ENCODE measurements at regions not wholly inside any gene's neighbourhood (a gene's known extent, or its start where the extent isn't known, plus 50 kb on each side); places are given as distances from the start of the nearest gene placed in this dataset.
"Not testable (repeated sequence)": the region's sequence is repeated elsewhere in the genome, so short reads cannot be mapped to it uniquely, and the experiment has no call there.

- no peak overlapping the region for H3K4me3 ChIP-seq (ENCODE audit: low read depth, poor library complexity, severe bottlenecking)
- TF ChIP-seq POLR2A (IDR thresholded peaks at IDR 0.05) = no peak
- TF ChIP-seq CTCF (IDR thresholded peaks at IDR 0.05) = no peak
- DNase-seq (ENCODE audit: low spot score in 2 of 2) = no peak
- 62 to 89% methylated on average over 1 of the region's 1 CpG for WGBS, 2 donors
- intact Hi-C loops (cut with DNase I; ENCODE audit: low total_unique reads) = no loop called here
Measured at GRCh38 chrX:3181846-3182245, 140.6 kb downstream of the ARSF start.

GRCh38 chrX:3178329-3178728 is 137.1 kb downstream of the ARSF start:
- intact Hi-C loops (cut with DNase I; ENCODE audit: low total_unique reads) = no loop called here
- H3K4me3 ChIP-seq (ENCODE audit: low read depth, poor library complexity, severe bottlenecking) = no peak overlapping the region
- WGBS, 2 donors = 61 to 84% methylated on average over 2 of the region's 2 CpGs
- TF ChIP-seq CTCF (IDR thresholded peaks at IDR 0.05) (no peak), POLR2A (IDR thresholded peaks at IDR 0.05) (no peak)
- no peak for DNase-seq (ENCODE audit: low spot score in 2 of 2)

- WGBS, 2 donors = 58 to 74% methylated on average over 4 of the region's 4 CpGs
Measured at GRCh38 chrX:3177851-3178250, 136.6 kb downstream of the ARSF start.

GRCh38 chrX:3176439-3176820 is 135.2 kb downstream of the ARSF start:
- DNase-seq (ENCODE audit: low spot score in 2 of 2) = no peak
- H3K4me3 ChIP-seq (ENCODE audit: low read depth, poor library complexity, severe bottlenecking) = no peak overlapping the region
- intact Hi-C loops (cut with DNase I; ENCODE audit: low total_unique reads) = no loop called here
- TF ChIP-seq POLR2A (IDR thresholded peaks at IDR 0.05) (no peak), CTCF (IDR thresholded peaks at IDR 0.05) (no peak)
- WGBS, 2 donors = 51 to 62% methylated on average over 5 of the region's 5 CpGs

More at GRCh38 chrX:3177851-3178250, 136.6 kb downstream of the ARSF start:
- no peak overlapping the region for H3K4me3 ChIP-seq (ENCODE audit: low read depth, poor library complexity, severe bottlenecking)
- TF ChIP-seq CTCF (IDR thresholded peaks at IDR 0.05) (no peak), POLR2A (IDR thresholded peaks at IDR 0.05) (no peak)
- no peak for DNase-seq (ENCODE audit: low spot score in 2 of 2)
- intact Hi-C loops (cut with DNase I; ENCODE audit: low total_unique reads) = no loop called here

GRCh38 chrX:3175659-3176438 is 134.6 kb downstream of the ARSF start:
- H3K4me3 ChIP-seq (ENCODE audit: low read depth, poor library complexity, severe bottlenecking) = no peak overlapping the region
- TF ChIP-seq POLR2A (IDR thresholded peaks at IDR 0.05) (no peak), CTCF (IDR thresholded peaks at IDR 0.05) (no peak)
- intact Hi-C loops (cut with DNase I; ENCODE audit: low total_unique reads) = no loop called here
- no peak for DNase-seq (ENCODE audit: low spot score in 2 of 2)
- 34 to 54% methylated on average over 7 of the region's 7 CpGs for WGBS, 2 donors

GRCh38 chrX:3172156-3172555 is 130.9 kb downstream of the ARSF start:
- DNase-seq (ENCODE audit: low spot score in 2 of 2); intact Hi-C loops (cut with DNase I; ENCODE audit: low total_unique reads); H3K4me3 ChIP-seq (ENCODE audit: low read depth, poor library complexity, severe bottlenecking): not testable (repeated sequence)
- WGBS, 2 donors = 77% methylated on average over 2 to 3 of the region's 3 CpGs

Measured in lower leg skin (tissue), 4 donors.